K562 (cell line): ENCODE measurements at regions not wholly inside any gene's neighbourhood (a gene's known extent, or its start where the extent isn't known, plus 50 kb on each side); places are given as distances from the start of the nearest gene placed in this dataset.

ENCODE experiments used
- BCOR ChIP-seq: fragments of 450-650 bp; IDR thresholded peaks from 2 replicates; pipeline ENCODE4 v1.6.1; 2016
- C11orf30 ChIP-seq: fragments of 450-650 bp; IDR thresholded peaks from 2 replicates; pipeline ENCODE4 v1.6.1; 2016; ENCODE audit warnings: low read depth, mild to moderate bottlenecking
- DPF2 ChIP-seq: fragments of 450-650 bp; IDR thresholded peaks from 2 replicates; pipeline ENCODE4 v1.6.1; 2016
- ETV1 ChIP-seq: fragments of 450-650 bp; conservative IDR thresholded peaks from 2 replicates; pipeline ENCODE4 v1.6.1; 2016; ENCODE audit warnings: missing genetic modification characterization, control low read depth, low read depth, missing compliant biosample characterization
- HMGN3 ChIP-seq: IDR thresholded peaks from 2 replicates; pipeline ENCODE4 v1.6.1; 2011; ENCODE audit warnings: borderline replicate concordance, low read depth, mild to moderate bottlenecking, mixed read lengths, low read length; ENCODE audit not compliant: insufficient read length; ENCODE audit errors: extremely low read depth
- MLLT1 ChIP-seq, 2 experiments: fragments of 450-650 bp; IDR thresholded peaks; 2 replicates each; pipeline ENCODE4 v1.6.1; 2016
- NFE2 ChIP-seq: IDR thresholded peaks from 2 replicates; pipeline ENCODE4 v1.6.1; 2014; ENCODE audit warnings: antibody characterized with exemption, low read depth
- PRDM10 ChIP-seq: fragments of 450-650 bp; IDR thresholded peaks from 2 replicates; pipeline ENCODE4 v1.6.1; 2018; ENCODE audit not compliant: partially characterized antibody
- RBM22 ChIP-seq: fragments of 200-400 bp; formaldehyde crosslinking; IDR thresholded peaks from 2 replicates; pipeline ENCODE4 v1.6.1; 2018; ENCODE audit warnings: low read length, low read depth; ENCODE audit not compliant: poor library complexity, severe bottlenecking
- SMAD4 ChIP-seq: fragments of 250-450 bp; sonication (Bioruptor Pico); conservative IDR thresholded peaks from 2 replicates; pipeline ENCODE4 v1.8.0; 2021; ENCODE audit warnings: inconsistent platforms, mild to moderate bottlenecking, moderate library complexity
- SPI1 ChIP-seq: IDR thresholded peaks from 2 replicates; pipeline ENCODE4 v1.6.1; 2011; ENCODE audit warnings: low read depth, low read length, control low read depth, borderline replicate concordance
- ZNF124 ChIP-seq: sonication (generic); formaldehyde crosslinking; IDR thresholded peaks from 2 replicates; pipeline ENCODE4 v1.8.1; 2022; ENCODE audit warnings: missing genetic modification reagents
- ZNF316 ChIP-seq: fragments of 450-650 bp; IDR thresholded peaks from 2 replicates; pipeline ENCODE4 v1.6.1; 2016
- ZNF407 ChIP-seq: fragments of 450-650 bp; IDR thresholded peaks from 2 replicates; pipeline ENCODE4 v1.6.1; 2016; ENCODE audit warnings: low read depth

GRCh38 chr14:55814873-55815272 is 234.9 kb downstream of the KTN1 start (continued):
- TF ChIP-seq ZNF407 (no peak), MLLT1 (IDR thresholded peaks at IDR 0.05) (no peak), BCOR (no peak), NFE2 (peak; percentile 86), PRDM10 (no peak), SMAD4 (0 out of 2 replicates have a peak, but pooled peaks have one; percentile 11), RBM22 (no peak), C11orf30 (peak; percentile 77), ZNF124 (CRISPR knock-in tag) (no peak), DPF2 (no peak), SPI1 (0 out of 2 replicates have a peak, but pooled peaks have one; percentile 3), HMGN3 (no peak), ZNF316 (peak; percentile 74), ETV1 (tag) (no peak)
